ENCODE measurements at regions not wholly inside any gene's neighbourhood (a gene's known extent, or its start where the extent isn't known, plus 50 kb on each side); places are given as distances from the start of the nearest gene placed in this dataset.

GRCh38 chr3:116940719-116941118 lies 231.1 kb downstream of the TUSC7 start:
- H3K9me3 Mint-ChIP-seq: peaks cover 60% of the 10 kb centered on the region
- H3K27ac Mint-ChIP-seq: no peak overlapping the region
- no peaks in the 10 kb centered on the region for H3K27me3 Mint-ChIP-seq (ENCODE audit: insufficient read depth)
- H3K4me3 Mint-ChIP-seq: no peak overlapping the region
- H3K36me3 Mint-ChIP-seq (ENCODE audit: low read depth): no peaks in the 10 kb centered on the region; the same call in 1 of the 2 replicates
- no peak for DNase-seq
- no peaks in the 10 kb centered on the region for H3K4me1 Mint-ChIP-seq (ENCODE audit: low read depth)
- no peak for TF ChIP-seq CTCF (IDR thresholded peaks at IDR 0.05)

- H3K9me3 Mint-ChIP-seq: peaks cover 55% of the 10 kb centered on the region
- no peaks in the 10 kb centered on the region for H3K4me1 Mint-ChIP-seq (ENCODE audit: low read depth)
- no peak for DNase-seq
- H3K36me3 Mint-ChIP-seq (ENCODE audit: low read depth): no peaks in the 10 kb centered on the region
- no peak overlapping the region for H3K27ac Mint-ChIP-seq
- H3K4me3 Mint-ChIP-seq: no peak overlapping the region
- peaks cover 1% of the 10 kb centered on the region; the same call in 1 of the 2 replicates for H3K27me3 Mint-ChIP-seq (ENCODE audit: insufficient read depth)
- no peak for TF ChIP-seq CTCF (IDR thresholded peaks at IDR 0.05)
Observed at GRCh38 chr3:116946376-116946775, 236.8 kb downstream of the TUSC7 start.

GRCh38 chr3:116947148-116947547 lies 237.6 kb downstream of the TUSC7 start:
- Mint-ChIP-seq H3K27ac (no peak overlapping the region), H3K4me3 (no peak overlapping the region), H3K27me3 (ENCODE audit: insufficient read depth) (peaks cover 1% of the 10 kb centered on the region; the same call in 1 of the 2 replicates), H3K4me1 (ENCODE audit: low read depth) (no peaks in the 10 kb centered on the region), H3K36me3 (ENCODE audit: low read depth) (no peaks in the 10 kb centered on the region), H3K9me3 (peaks cover 52% of the 10 kb centered on the region)
- no peak for TF ChIP-seq CTCF (IDR thresholded peaks at IDR 0.05)
- DNase-seq: no peak

GRCh38 chr3:116947809-116948208 lies 238.2 kb downstream of the TUSC7 start:
- TF ChIP-seq CTCF (IDR thresholded peaks at IDR 0.05): no peak
- Mint-ChIP-seq H3K4me3 (no peak overlapping the region), H3K27me3 (ENCODE audit: insufficient read depth) (peaks cover 1% of the 10 kb centered on the region; the same call in 1 of the 2 replicates), H3K36me3 (ENCODE audit: low read depth) (no peaks in the 10 kb centered on the region), H3K9me3 (peaks cover 48% of the 10 kb centered on the region), H3K4me1 (ENCODE audit: low read depth) (no peaks in the 10 kb centered on the region), H3K27ac (no peak overlapping the region)
- no peak for DNase-seq

GRCh38 chr3:116950301-116951055 lies 240.9 kb downstream of the TUSC7 start:
- H3K9me3 Mint-ChIP-seq: peaks cover 41% of the 10 kb centered on the region
- no peak for DNase-seq
- H3K27ac Mint-ChIP-seq: no peak overlapping the region
- no peak overlapping the region for H3K4me3 Mint-ChIP-seq
- H3K4me1 Mint-ChIP-seq (ENCODE audit: low read depth): no peaks in the 10 kb centered on the region
- no peak for TF ChIP-seq CTCF (IDR thresholded peaks at IDR 0.05)
- H3K27me3 Mint-ChIP-seq (ENCODE audit: insufficient read depth): peaks cover 1% of the 10 kb centered on the region; the same call in 1 of the 2 replicates
- H3K36me3 Mint-ChIP-seq (ENCODE audit: low read depth): no peaks in the 10 kb centered on the region
